ENCODE measurements at regions not wholly inside any gene's neighbourhood (a gene's known extent, or its start where the extent isn't known, plus 50 kb on each side); places are given as distances from the start of the nearest gene placed in this dataset.

DNA sequence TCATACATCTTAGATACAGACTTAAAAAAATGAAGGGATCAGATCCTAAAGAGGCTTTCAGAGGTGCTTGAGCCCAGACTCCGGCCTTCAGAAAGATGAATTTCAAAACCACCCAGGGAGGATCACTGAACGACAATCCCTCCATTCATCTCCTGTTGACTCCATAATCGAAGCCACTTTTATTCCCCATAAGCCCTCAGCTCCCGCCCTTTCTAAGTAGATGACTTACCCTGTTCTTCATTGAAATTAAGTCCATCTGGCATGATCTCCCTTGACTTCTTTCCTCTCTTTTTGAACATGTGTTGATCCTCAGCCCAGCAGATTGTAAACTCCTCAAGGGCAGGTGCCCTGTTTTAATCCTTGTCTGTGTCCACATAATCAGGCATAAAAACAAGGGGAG, 50.8 kb upstream of the ASTN2 start:
- H3K27ac ChIP-seq (ENCODE audit: insufficient read depth, low read depth, low read length): no peak overlapping the region
- POLR2A ChIA-PET: interaction anchor here (0.6 kb wide), 1 partner anchor 273 kb away, joined by 6 read pairs; no protein-coding TSS in a partner anchor
- H4K20me1 ChIP-seq (replicated peaks; ENCODE audit: control insufficient read depth, extremely low read depth, insufficient read depth, low read length): no peaks in the 10 kb centered on the region
- no peaks in the 10 kb centered on the region for H3K4me1 ChIP-seq (ENCODE audit: control insufficient read depth, extremely low read depth, insufficient read depth, low read length)
- intact Hi-C loops (cut with micrococcal nuclease) (no loop called here), dilution Hi-C loops (cut with MboI; ENCODE audit: extremely low pct_ligation_motif_present, low sequenced_read_pairs) (no loop called here)
- H3K4me3 ChIP-seq (replicated peaks in 1 of 3; ENCODE audit: insufficient read depth in 1 of 3, low read depth in 1 of 3, low read length in 3 of 3): no peak overlapping the region
- BruUV-seq (replicated peaks): no TSS peak
- H3K27me3 ChIP-seq (ENCODE audit: control insufficient read depth in 2 of 2, insufficient read depth in 2 of 2, low read length in 2 of 2): no peaks in the 10 kb centered on the region
- H3K36me3 ChIP-seq (ENCODE audit: control insufficient read depth in 2 of 2, extremely low read depth in 1 of 2, insufficient read depth in 2 of 2, low read length in 2 of 2): no peaks in the 10 kb centered on the region
- H3K79me2 ChIP-seq (ENCODE audit: control insufficient read depth, insufficient read depth, low read length): no peaks in the 10 kb centered on the region
- CTCF ChIA-PET: no interaction called here
- no peaks in the 10 kb centered on the region for H3K9me1 ChIP-seq (replicated peaks; ENCODE audit: control insufficient read depth, extremely low read depth, insufficient read depth, low read length)
- H3K9ac ChIP-seq (replicated peaks; ENCODE audit: extremely low read depth, insufficient read depth, low read length): no peak overlapping the region
- H2AFZ ChIP-seq (ENCODE audit: low read depth, low read length): no peak overlapping the region
- TF ChIP-seq MYC (IDR thresholded peaks at IDR 0.05; ENCODE audit: low read depth, low read length) (no peak), GATA2 (IDR thresholded peaks at IDR 0.05; ENCODE audit: insufficient read depth, insufficient read length, low read depth, low read length) (no peak)
- TF ChIP-seq, protein P1, sequence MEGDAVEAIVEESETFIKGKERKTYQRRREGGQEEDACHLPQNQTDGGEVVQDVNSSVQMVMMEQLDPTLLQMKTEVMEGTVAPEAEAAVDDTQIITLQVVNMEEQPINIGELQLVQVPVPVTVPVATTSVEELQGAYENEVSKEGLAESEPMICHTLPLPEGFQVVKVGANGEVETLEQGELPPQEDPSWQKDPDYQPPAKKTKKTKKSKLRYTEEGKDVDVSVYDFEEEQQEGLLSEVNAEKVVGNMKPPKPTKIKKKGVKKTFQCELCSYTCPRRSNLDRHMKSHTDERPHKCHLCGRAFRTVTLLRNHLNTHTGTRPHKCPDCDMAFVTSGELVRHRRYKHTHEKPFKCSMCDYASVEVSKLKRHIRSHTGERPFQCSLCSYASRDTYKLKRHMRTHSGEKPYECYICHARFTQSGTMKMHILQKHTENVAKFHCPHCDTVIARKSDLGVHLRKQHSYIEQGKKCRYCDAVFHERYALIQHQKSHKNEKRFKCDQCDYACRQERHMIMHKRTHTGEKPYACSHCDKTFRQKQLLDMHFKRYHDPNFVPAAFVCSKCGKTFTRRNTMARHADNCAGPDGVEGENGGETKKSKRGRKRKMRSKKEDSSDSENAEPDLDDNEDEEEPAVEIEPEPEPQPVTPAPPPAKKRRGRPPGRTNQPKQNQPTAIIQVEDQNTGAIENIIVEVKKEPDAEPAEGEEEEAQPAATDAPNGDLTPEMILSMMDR (IDR thresholded peaks at IDR 0.05; ENCODE audit: extremely low read depth in 1 of 2, insufficient read depth in 1 of 2, low read depth in 1 of 2, low read length in 2 of 2): no peak
- TF ChIP-seq, protein P2, sequence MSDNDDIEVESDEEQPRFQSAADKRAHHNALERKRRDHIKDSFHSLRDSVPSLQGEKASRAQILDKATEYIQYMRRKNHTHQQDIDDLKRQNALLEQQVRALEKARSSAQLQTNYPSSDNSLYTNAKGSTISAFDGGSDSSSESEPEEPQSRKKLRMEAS (IDR thresholded peaks at IDR 0.05; ENCODE audit: insufficient read depth, insufficient read length): no peak
- FAIRE-seq: no peak
- DNase-seq (ENCODE audit: low read depth, low spot score): no peak
- no peak overlapping the region for H3K4me2 ChIP-seq (ENCODE audit: insufficient read depth, low read length)
- H3K9me3 ChIP-seq (replicated peaks; ENCODE audit: control insufficient read depth, insufficient read depth, low read length): no peaks in the 10 kb centered on the region

DNA sequence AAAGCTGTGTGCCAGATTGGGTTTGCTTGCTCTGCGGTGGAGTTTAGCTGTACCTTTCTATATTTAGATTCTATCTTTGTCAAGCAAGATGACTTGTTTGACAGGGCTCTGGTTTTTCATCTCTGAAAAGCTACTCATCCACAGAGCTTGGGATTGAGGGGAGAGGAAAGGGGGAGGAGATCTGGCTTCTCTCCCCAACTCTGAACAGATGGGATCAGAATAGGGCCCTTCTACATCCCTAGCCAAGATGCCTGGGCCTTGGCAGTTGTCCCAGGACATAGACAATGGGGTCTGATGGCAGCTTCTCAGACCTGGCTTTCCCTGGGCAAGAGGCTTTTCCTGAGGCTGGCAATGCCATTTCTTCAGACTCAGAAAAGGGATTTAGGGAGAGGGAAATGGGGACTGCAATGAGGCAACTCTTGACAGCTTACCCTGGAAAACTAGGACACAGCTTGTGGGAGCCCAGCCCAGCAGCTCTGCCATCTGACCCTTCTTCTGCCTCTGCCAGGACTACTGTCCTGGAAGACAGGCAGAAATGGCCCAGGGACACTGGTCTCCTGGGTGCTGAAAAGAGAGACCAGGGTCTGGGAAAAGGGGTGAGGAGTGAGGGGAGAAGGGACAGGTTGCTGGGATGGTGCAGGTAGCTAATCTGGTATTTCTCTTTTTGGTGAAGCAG, 50.2 kb upstream of the ASTN2 start:
- ChIA-PET CTCF (no interaction called here), POLR2A (interaction anchor here (0.6 kb wide), 1 partner anchor 272 kb away, joined by 6 read pairs; no protein-coding TSS in a partner anchor)
- DNase-seq (ENCODE audit: low read depth, low spot score) (no peak), FAIRE-seq (no peak)
- Histone ChIP-seq H3K36me3 (ENCODE audit: control insufficient read depth in 2 of 2, extremely low read depth in 1 of 2, insufficient read depth in 2 of 2, low read length in 2 of 2) (no peaks in the 10 kb centered on the region), H3K9me3 (replicated peaks; ENCODE audit: control insufficient read depth, insufficient read depth, low read length) (no peaks in the 10 kb centered on the region), H4K20me1 (replicated peaks; ENCODE audit: control insufficient read depth, extremely low read depth, insufficient read depth, low read length) (no peaks in the 10 kb centered on the region), H2AFZ (ENCODE audit: low read depth, low read length) (no peak overlapping the region), H3K27ac (ENCODE audit: insufficient read depth, low read depth, low read length) (no peak overlapping the region), H3K9me1 (replicated peaks; ENCODE audit: control insufficient read depth, extremely low read depth, insufficient read depth, low read length) (no peaks in the 10 kb centered on the region), H3K4me2 (ENCODE audit: insufficient read depth, low read length) (no peak overlapping the region), H3K4me3 (replicated peaks in 1 of 3; ENCODE audit: insufficient read depth in 1 of 3, low read depth in 1 of 3, low read length in 3 of 3) (no peak overlapping the region), H3K4me1 (ENCODE audit: control insufficient read depth, extremely low read depth, insufficient read depth, low read length) (no peaks in the 10 kb centered on the region), H3K9ac (replicated peaks; ENCODE audit: extremely low read depth, insufficient read depth, low read length) (no peak overlapping the region), H3K79me2 (ENCODE audit: control insufficient read depth, insufficient read depth, low read length) (no peaks in the 10 kb centered on the region), H3K27me3 (ENCODE audit: control insufficient read depth in 2 of 2, insufficient read depth in 2 of 2, low read length in 2 of 2) (no peaks in the 10 kb centered on the region)
- dilution Hi-C loops (cut with MboI; ENCODE audit: extremely low pct_ligation_motif_present, low sequenced_read_pairs) (no loop called here), intact Hi-C loops (cut with micrococcal nuclease) (no loop called here)
- no TSS peak for BruUV-seq (replicated peaks)
- TF ChIP-seq EZH2 (IDR thresholded peaks at IDR 0.05; ENCODE audit: borderline replicate concordance, low read depth, low read length, severe bottlenecking) (no peak), POLR2A (IDR thresholded peaks at IDR 0.05; ENCODE audit: low read depth, low read length) (no peak), FOS (IDR thresholded peaks at IDR 0.05; ENCODE audit: borderline replicate concordance, insufficient read depth, low read length) (no peak), JUN (IDR thresholded peaks at IDR 0.05; ENCODE audit: borderline replicate concordance, insufficient read depth, insufficient read length, low read depth) (no peak), GATA2 (IDR thresholded peaks at IDR 0.05; ENCODE audit: insufficient read depth, insufficient read length, low read depth, low read length) (no peak), POLR2AphosphoS5 (IDR thresholded peaks at IDR 0.05; ENCODE audit: insufficient read depth, low read depth, low read length) (no peak), MYC (IDR thresholded peaks at IDR 0.05; ENCODE audit: low read depth, low read length) (no peak)
- TF ChIP-seq, protein P2 (IDR thresholded peaks at IDR 0.05; ENCODE audit: insufficient read depth, insufficient read length): no peak
- TF ChIP-seq, protein P1 (IDR thresholded peaks at IDR 0.05; ENCODE audit: extremely low read depth in 1 of 2, insufficient read depth in 1 of 2, low read depth in 1 of 2, low read length in 2 of 2): no peak
